Stomach (tissue), 4 donors: ENCODE measurements at regions not wholly inside any gene's neighbourhood (a gene's known extent, or its start where the extent isn't known, plus 50 kb on each side); places are given as distances from the start of the nearest gene placed in this dataset.

Source experiments
- CTCF ChIP-seq, 7 experiments: fragments of 450-650 bp in 4 of 7; fragments of 200-600 bp in 3 of 7; sonication (generic) in 3 of 7; IDR thresholded peaks; one replicate each; pipeline ENCODE4 v1.5.1; 2016 to 2019; ENCODE audit warnings: antibody characterized with exemption in 7 of 7, control low read depth in 2 of 7, mild to moderate bottlenecking in 1 of 7
- EP300 ChIP-seq: sonication (generic); formaldehyde crosslinking; IDR thresholded peaks from one replicate; pipeline ENCODE4 v1.6.1; 2017; ENCODE audit warnings: antibody characterized with exemption
- POLR2A ChIP-seq, 4 donors: fragments of 450-650 bp; IDR thresholded peaks; one replicate each; pipeline ENCODE4 v1.6.1; 2016; ENCODE audit warnings: antibody characterized with exemption in 4 of 4, control low read depth in 2 of 4, mild to moderate bottlenecking in 1 of 4, moderate library complexity in 1 of 4
- POLR2AphosphoS5 ChIP-seq, 3 donors: sonication (generic); formaldehyde crosslinking; IDR thresholded peaks; one replicate each; pipeline ENCODE4 v1.6.1; 2016; ENCODE audit warnings: antibody characterized with exemption in 3 of 3

GRCh38 chr5:166370928-166371690 is 1920.3 kb upstream of the WWC1 start:
- TF ChIP-seq POLR2A (IDR thresholded peaks at IDR 0.05) (no peak), CTCF (IDR thresholded peaks at IDR 0.05) (no peak), POLR2AphosphoS5 (IDR thresholded peaks at IDR 0.05) (no peak), EP300 (no peak)
